HepG2 (cell line): ENCODE measurements at regions not wholly inside any gene's neighbourhood (a gene's known extent, or its start where the extent isn't known, plus 50 kb on each side); places are given as distances from the start of the nearest gene placed in this dataset.

Source experiments
- ATAC-seq: fragments of 200-7000 bp; cut with Tn5 transposase; 3 replicates; pipeline ENCODE4 v1.9.1; 2020; ENCODE audit warnings: mild to moderate bottlenecking, moderate library complexity
- BruUV-seq: library from RNA; stranded (reverse); fragments of 400-500 nt; replicated peaks from 2 replicates; lab custom pipeline; 2021; lab: Mats Ljungman, UMichigan
- CTCF ChIA-PET: fragments of 300-600 bp; formaldehyde crosslinking; extraction: SDS; loops from one replicate; lab custom pipeline; 2021; ENCODE audit warnings: low total read pairs, inconsistent platforms, low intra/inter-chr PET ratio; lab: Yijun Ruan, JAX
- POLR2A ChIA-PET: fragments of 350-600 bp; sonication (Branson Sonifier 250); formaldehyde crosslinking; loops from one replicate; lab custom pipeline; 2020; ENCODE audit warnings: antibody characterized with exemption, inconsistent platforms; lab: Yijun Ruan, JAX
- DNase-seq: peaks from one replicate; pipeline ENCODE4 v3.0.0-alpha.2; 2015; ENCODE audit warnings: low spot score
- FAIRE-seq: peaks from 3 replicates; lab custom pipeline; 2011; peaks lifted over from hg19 to GRCh38; lab: Jason Lieb, UNC
- H2AFZ ChIP-seq: one replicate; pipeline ENCODE4 v1.6.1; 2011; ENCODE audit warnings: low read length, inconsistent platforms
- H3K27ac ChIP-seq: fragments of 300-600 bp; 3 replicates; pipeline ENCODE4 v1.8.0; 2011; ENCODE audit warnings: mixed run types, mild to moderate bottlenecking, mixed read lengths, low read length, inconsistent platforms; ENCODE audit not compliant: insufficient read depth; ENCODE audit errors: extremely low read length
- H3K27me3 ChIP-seq, 2 experiments: fragments of 200-600 bp in 1 of 2; 2 replicates in 1 of 2; 3 replicates in 1 of 2; pipeline versions ENCODE4 v1.6.0 to v1.8.0; 2011; ENCODE audit warnings: low read length in 2 of 2, mild to moderate bottlenecking in 2 of 2, moderate library complexity in 2 of 2, inconsistent platforms in 1 of 2; ENCODE audit not compliant: insufficient read depth in 2 of 2, control insufficient read depth in 1 of 2
- H3K36me3 ChIP-seq, 2 experiments: fragments of 200-600 bp in 1 of 2; replicated peaks in 1 of 2; 2 replicates in 1 of 2; 3 replicates in 1 of 2; pipeline versions ENCODE4 v1.5.1 to v1.8.0; 2011; ENCODE audit warnings: low read length in 2 of 2, inconsistent platforms in 1 of 2; ENCODE audit not compliant: insufficient read depth in 2 of 2, control insufficient read depth in 1 of 2
- H3K4me1 ChIP-seq: 2 replicates; pipeline ENCODE4 v1.5.1; 2012; ENCODE audit warnings: low read length, inconsistent platforms; ENCODE audit not compliant: insufficient read depth
- H3K4me2 ChIP-seq: 2 replicates; pipeline ENCODE4 v1.6.0; 2011; ENCODE audit warnings: low read depth, low read length, inconsistent platforms
- H3K4me3 ChIP-seq, 3 experiments: fragments of 200-600 bp in 1 of 3; sonication (generic), shearing (Covaris generic) in 1 of 3; replicated peaks in 1 of 3; 2 replicates each; pipeline ENCODE4 v1.5.1; 2011 to 2016; ENCODE audit warnings: low read length in 3 of 3, inconsistent platforms in 2 of 3, low read depth in 2 of 3, mild to moderate bottlenecking in 2 of 3, control low read depth in 1 of 3, mixed read lengths in 1 of 3; ENCODE audit not compliant: insufficient read depth in 1 of 3
- H3K79me2 ChIP-seq: one replicate; pipeline ENCODE4 v1.6.1; 2011; ENCODE audit warnings: low read length, inconsistent platforms; ENCODE audit not compliant: insufficient read depth
- H3K9ac ChIP-seq: 2 replicates; pipeline ENCODE4 v1.6.0; 2011; ENCODE audit warnings: mild to moderate bottlenecking, low read depth, low read length, inconsistent platforms; ENCODE audit not compliant: insufficient read depth
- H3K9me3 ChIP-seq: 2 replicates; pipeline ENCODE4 v1.5.1; 2012; ENCODE audit warnings: mild to moderate bottlenecking, low read length
- H4K20me1 ChIP-seq: 2 replicates; pipeline ENCODE4 v1.6.0; 2011; ENCODE audit warnings: inconsistent platforms, mild to moderate bottlenecking, low read length, moderate library complexity; ENCODE audit not compliant: insufficient read depth
- CHD2 ChIP-seq: IDR thresholded peaks from 2 replicates; pipeline ENCODE4 v1.6.1; 2011; ENCODE audit warnings: low read depth, low read length, improper control_type of control experiment
- FOXA3 ChIP-seq: IDR thresholded peaks from 2 replicates; pipeline ENCODE4 v1.6.1; 2016; ENCODE audit warnings: missing genetic modification reagents, missing compliant biosample characterization
- KAT7 ChIP-seq: IDR thresholded peaks from 2 replicates; pipeline ENCODE4 v1.6.1; 2018; ENCODE audit warnings: borderline replicate concordance, missing compliant biosample characterization
- MBD4 ChIP-seq: IDR thresholded peaks from 2 replicates; pipeline ENCODE4 v1.6.1; 2012; ENCODE audit warnings: low read length, inconsistent platforms, borderline replicate concordance
- POLR2AphosphoS5 ChIP-seq: IDR thresholded peaks from 2 replicates; pipeline ENCODE4 v1.6.1; 2012; ENCODE audit warnings: low read depth, low read length
- PTBP1 ChIP-seq: fragments of 200-400 bp; formaldehyde crosslinking; IDR thresholded peaks from 2 replicates; pipeline ENCODE4 v1.6.1; 2018; ENCODE audit warnings: low read length, low read depth; ENCODE audit not compliant: poor library complexity, severe bottlenecking
- RBFOX2 ChIP-seq: fragments of 200-400 bp; formaldehyde crosslinking; IDR thresholded peaks from 2 replicates; pipeline ENCODE4 v1.6.1; 2017; ENCODE audit warnings: low read depth, mild to moderate bottlenecking, low read length
- SMYD3 ChIP-seq: sonication (generic); formaldehyde crosslinking; IDR thresholded peaks from 2 replicates; pipeline ENCODE4 v1.8.1; 2023; ENCODE audit warnings: mild to moderate bottlenecking, missing genetic modification reagents
- SUZ12 ChIP-seq: fragments of 150-350 bp; IDR thresholded peaks from 2 replicates; pipeline ENCODE4 v1.6.1; 2014; ENCODE audit warnings: low read depth, low read length
- TEAD3 ChIP-seq: optimal IDR thresholded peaks from 2 replicates; pipeline ENCODE3; 2016; ENCODE audit warnings: borderline replicate concordance
- ZFAT ChIP-seq: sonication (generic); formaldehyde crosslinking; conservative IDR thresholded peaks from 2 replicates; pipeline ENCODE4 v1.8.1; 2023; ENCODE audit warnings: missing genetic modification reagents, inconsistent platforms
- ZNF678 ChIP-seq: sonication (generic); formaldehyde crosslinking; IDR thresholded peaks from 2 replicates; pipeline ENCODE4 v1.4.0; 2020; ENCODE audit warnings: mild to moderate bottlenecking, missing genetic modification reagents
- WGBS: methylation state at CpG from one replicate; pipeline ENCODE4 v1.1.6; 2017; ENCODE audit warnings: low lambda C conversion rate; 5-methylcytosine and 5-hydroxymethylcytosine counted together
- in situ Hi-C: cut with HindIII; loops from 2 replicates; pipeline ENCODE4 v1.10.0; 2017; ENCODE audit warnings: low pct_unique_long_range_greater_than_20kb; ENCODE audit not compliant: extremely low pct_ligation_motif_present
- intact Hi-C: fragments of 100-400 bp; cut with micrococcal nuclease; formaldehyde crosslinking; loops from one replicate; pipeline ENCODE4 v1.10.0; 2022; ENCODE audit not compliant: unreplicated experiment
- TF ChIP-seq, protein P1 (sequence below): IDR thresholded peaks from 2 replicates; pipeline ENCODE4 v1.6.1; 2016; ENCODE audit warnings: mild to moderate bottlenecking, missing biosample characterization, missing genetic modification reagents
- TF ChIP-seq, protein P2 (sequence below): sonication (generic); formaldehyde crosslinking; IDR thresholded peaks from 2 replicates; pipeline ENCODE4 v1.4.0; 2020; ENCODE audit warnings: missing genetic modification reagents

DNA sequence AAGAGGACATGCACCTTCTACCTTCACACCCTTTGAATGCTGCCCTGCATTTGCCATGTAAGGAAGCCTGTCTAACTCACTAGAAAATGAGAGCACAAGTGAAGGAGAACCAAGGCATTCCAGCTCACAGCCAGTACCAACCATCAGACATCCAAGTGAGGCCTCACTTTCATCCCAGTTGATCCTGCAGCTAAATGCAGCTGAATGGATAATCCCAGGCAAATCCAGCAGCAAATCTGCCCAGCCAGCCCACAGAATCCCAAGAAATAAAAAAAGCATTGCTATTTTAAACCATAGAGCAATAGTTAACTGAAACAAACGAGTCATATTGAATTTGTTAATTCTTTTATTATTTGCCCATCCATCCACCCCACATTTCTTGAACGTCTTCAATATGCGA is 112.5 kb downstream of the C4orf33 start (continued):
- TF ChIP-seq POLR2AphosphoS5 (no peak), ZNF678 (CRISPR knock-in tag) (no peak), KAT7 (CRISPR knock-in tag) (no peak), MBD4 (no peak), TEAD3 (CRISPR knock-in tag) (no peak), SMYD3 (CRISPR knock-in tag) (no peak)
- TF ChIP-seq, protein P1, sequence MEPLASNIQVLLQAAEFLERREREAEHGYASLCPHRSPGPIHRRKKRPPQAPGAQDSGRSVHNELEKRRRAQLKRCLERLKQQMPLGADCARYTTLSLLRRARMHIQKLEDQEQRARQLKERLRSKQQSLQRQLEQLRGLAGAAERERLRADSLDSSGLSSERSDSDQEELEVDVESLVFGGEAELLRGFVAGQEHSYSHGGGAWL (CRISPR knock-in tag), result no peak
- TF ChIP-seq, protein P2, sequence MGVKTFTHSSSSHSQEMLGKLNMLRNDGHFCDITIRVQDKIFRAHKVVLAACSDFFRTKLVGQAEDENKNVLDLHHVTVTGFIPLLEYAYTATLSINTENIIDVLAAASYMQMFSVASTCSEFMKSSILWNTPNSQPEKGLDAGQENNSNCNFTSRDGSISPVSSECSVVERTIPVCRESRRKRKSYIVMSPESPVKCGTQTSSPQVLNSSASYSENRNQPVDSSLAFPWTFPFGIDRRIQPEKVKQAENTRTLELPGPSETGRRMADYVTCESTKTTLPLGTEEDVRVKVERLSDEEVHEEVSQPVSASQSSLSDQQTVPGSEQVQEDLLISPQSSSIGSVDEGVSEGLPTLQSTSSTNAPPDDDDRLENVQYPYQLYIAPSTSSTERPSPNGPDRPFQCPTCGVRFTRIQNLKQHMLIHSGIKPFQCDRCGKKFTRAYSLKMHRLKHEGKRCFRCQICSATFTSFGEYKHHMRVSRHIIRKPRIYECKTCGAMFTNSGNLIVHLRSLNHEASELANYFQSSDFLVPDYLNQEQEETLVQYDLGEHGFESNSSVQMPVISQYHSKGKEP (CRISPR knock-in tag), result no peak

DNA sequence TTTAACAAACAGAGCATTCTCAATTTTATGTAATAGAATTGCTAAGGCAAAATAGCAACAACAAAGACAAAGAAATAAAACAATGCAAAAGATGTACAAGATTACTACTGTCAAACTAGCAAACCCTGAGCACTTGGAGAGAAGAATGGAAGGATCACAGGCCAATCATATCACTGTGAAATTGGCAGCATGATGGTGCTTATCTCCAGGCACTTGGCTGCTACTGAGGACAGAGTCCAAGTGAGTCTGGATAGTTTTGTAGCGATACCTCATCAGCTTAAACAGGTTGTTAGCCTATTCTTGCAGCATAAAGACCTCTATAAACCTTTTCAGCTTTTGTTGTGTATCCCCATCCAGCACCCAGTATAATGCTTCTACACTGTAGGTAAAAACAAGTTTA is 117.7 kb downstream of the C4orf33 start:
- ATAC-seq (no peak), DNase-seq (no peak)
- BruUV-seq, result no TSS peak
- Histone ChIP-seq H2AFZ (no peak overlapping the region), H3K36me3 (no peaks in the 10 kb centered on the region), H3K79me2 (no peaks in the 10 kb centered on the region), H3K27ac (no peak overlapping the region)
- 0% methylated on average over 1 of the region's 1 CpG for WGBS
- intact Hi-C loops, result no loop called here
- in situ Hi-C loops, result no loop called here
- no peak for TF ChIP-seq ZFAT
- TF ChIP-seq FOXA3 (CRISPR knock-in tag), result no peak
- no peak for TF ChIP-seq CHD2
- TF ChIP-seq SUZ12, result no peak
- TF ChIP-seq PTBP1, result no peak
- no peak for TF ChIP-seq RBFOX2
- TF ChIP-seq, all 625 proteins: peak for 0
- Histone ChIP-seq H3K9me3 (no peaks in the 10 kb centered on the region), H3K27me3 (no peaks in the 10 kb centered on the region; a peak in 1 of 5 replicates), H3K4me2 (no peak overlapping the region), H3K9ac (no peak overlapping the region), H3K4me1 (no peaks in the 10 kb centered on the region), H4K20me1 (no peaks in the 10 kb centered on the region), H3K4me3 (no peak overlapping the region)
- no peak for FAIRE-seq
- POLR2A ChIA-PET, result no interaction called here
- CTCF ChIA-PET, result no interaction called here
